PC-3 (cell line): ENCODE measurements at regions not wholly inside any gene's neighbourhood (a gene's known extent, or its start where the extent isn't known, plus 50 kb on each side); places are given as distances from the start of the nearest gene placed in this dataset.

Source experiments
- ATAC-seq: fragments of 200-7000 bp; cut with Tn5 transposase; 2 replicates; pipeline ENCODE4 v1.9.1; 2020; ENCODE audit warnings: mild to moderate bottlenecking, moderate library complexity
- BruUV-seq: library from RNA; stranded (reverse); fragments of 400-500 nt; replicated peaks from 2 replicates; lab custom pipeline; 2021; lab: Mats Ljungman, UMichigan
- CTCF ChIA-PET: fragments of 300-600 bp; sonication (Branson Sonifier 250); formaldehyde crosslinking; loops from one replicate; lab custom pipeline; 2022; ENCODE audit warnings: antibody characterized with exemption; lab: Charles Lee
- POLR2A ChIA-PET: fragments of 300-600 bp; sonication (Branson Sonifier 250); formaldehyde crosslinking; loops from one replicate; lab custom pipeline; 2022; ENCODE audit warnings: antibody characterized with exemption; ENCODE audit not compliant: unreplicated experiment; lab: Charles Lee
- DNase-seq: peaks from one replicate; pipeline ENCODE4 v3.0.0-alpha.2; 2015
- H2AFZ ChIP-seq: fragments of 300-600 bp; sonication (generic); 2 replicates; pipeline ENCODE4 v1.6.0; 2016; ENCODE audit warnings: antibody characterized with exemption, low read length
- H3F3A ChIP-seq: fragments of 300-600 bp; sonication (generic); one replicate; pipeline ENCODE4 v1.6.0; 2017; ENCODE audit warnings: antibody characterized with exemption, low read length, control low read depth, mild to moderate bottlenecking; ENCODE audit not compliant: unreplicated experiment
- H3K27ac ChIP-seq: fragments of 300-600 bp; sonication (generic); 2 replicates; pipeline ENCODE4 v1.5.1; 2016; ENCODE audit warnings: mild to moderate bottlenecking, low read length
- H3K27me3 ChIP-seq: fragments of 300-600 bp; sonication (generic); 2 replicates; pipeline ENCODE4 v1.6.1; 2016; ENCODE audit warnings: low read length, mixed read lengths
- H3K36me3 ChIP-seq: fragments of 300-600 bp; sonication (generic); 2 replicates; pipeline ENCODE4 v1.6.1; 2016; ENCODE audit warnings: low read depth, mixed run types, low read length, mixed read lengths
- H3K4me1 ChIP-seq: fragments of 300-600 bp; sonication (generic); 2 replicates; pipeline ENCODE4 v1.5.1; 2016; ENCODE audit warnings: low read length; ENCODE audit not compliant: insufficient read depth
- H3K4me2 ChIP-seq: fragments of 300-600 bp; sonication (generic); 2 replicates; pipeline ENCODE4 v1.6.0; 2016; ENCODE audit warnings: low read length
- H3K4me3 ChIP-seq: fragments of 300-600 bp; sonication (generic); 2 replicates; pipeline ENCODE4 v1.5.1; 2016; ENCODE audit warnings: mild to moderate bottlenecking, low read length, mixed read lengths
- H3K79me2 ChIP-seq: fragments of 300-600 bp; sonication (generic); 2 replicates; pipeline ENCODE4 v1.6.1; 2017; ENCODE audit warnings: low read length, mixed read lengths
- H3K9ac ChIP-seq: fragments of 300-600 bp; sonication (generic); 2 replicates; pipeline ENCODE4 v1.6.0; 2016; ENCODE audit warnings: mild to moderate bottlenecking, low read length
- H3K9me2 ChIP-seq: fragments of 300-600 bp; sonication (generic); replicated peaks from 2 replicates; pipeline ENCODE4 v1.6.1; 2016; ENCODE audit warnings: mixed run types, low read length, mixed read lengths
- H3K9me3 ChIP-seq: fragments of 300-600 bp; sonication (generic); 2 replicates; pipeline ENCODE4 v1.6.1; 2016; ENCODE audit warnings: low read length, mixed read lengths
- H4K20me1 ChIP-seq: fragments of 300-600 bp; sonication (generic); 2 replicates; pipeline ENCODE4 v1.6.1; 2016; ENCODE audit warnings: low read length, mixed read lengths
- CTCF ChIP-seq: fragments of 300-600 bp; sonication (generic); conservative IDR thresholded peaks from 2 replicates; pipeline ENCODE4 v1.5.1; 2017; ENCODE audit warnings: antibody characterized with exemption, low read depth, mild to moderate bottlenecking, low read length
- EZH2 ChIP-seq: fragments of 300-600 bp; sonication (generic); IDR thresholded peaks from one replicate; pipeline ENCODE4 v1.6.1; 2017; ENCODE audit warnings: antibody characterized with exemption, mild to moderate bottlenecking, low read length; ENCODE audit not compliant: unreplicated experiment
- EZH2phosphoT487 ChIP-seq: fragments of 300-600 bp; sonication (generic); IDR thresholded peaks from 2 replicates; pipeline ENCODE4 v1.6.1; 2018; ENCODE audit warnings: mild to moderate bottlenecking, antibody characterized with exemption, low read length, borderline replicate concordance
- intact Hi-C: fragments of 100-400 bp; cut with micrococcal nuclease; formaldehyde crosslinking; loops from 2 replicates; pipeline ENCODE4 v1.9.0; 2023

- intact Hi-C loops = no loop called here
- no TSS peak for BruUV-seq
- Histone ChIP-seq H3K4me2 (no peak overlapping the region), H3F3A (no peaks in the 10 kb centered on the region), H2AFZ (no peak overlapping the region), H3K4me1 (no peaks in the 10 kb centered on the region), H3K9me2 (no peaks in the 10 kb centered on the region), H3K9me3 (no peaks in the 10 kb centered on the region), H3K9ac (no peak overlapping the region), H3K27ac (no peak overlapping the region), H3K79me2 (no peaks in the 10 kb centered on the region), H3K27me3 (no peaks in the 10 kb centered on the region), H3K36me3 (no peaks in the 10 kb centered on the region), H3K4me3 (no peak overlapping the region), H4K20me1 (no peaks in the 10 kb centered on the region)
- TF ChIP-seq EZH2 = no peak
- ChIA-PET POLR2A (no interaction called here), CTCF (no interaction called here)
- DNase-seq = no peak
- no peak for ATAC-seq
These were observed 107.4 kb upstream of the KCNIP4 start for GRCh38 chr4:22055954-22056353.

- Histone ChIP-seq H3K9ac (no peak overlapping the region), H3K79me2 (no peaks in the 10 kb centered on the region), H3K27ac (no peak overlapping the region), H3K9me3 (no peaks in the 10 kb centered on the region), H4K20me1 (no peaks in the 10 kb centered on the region), H3K9me2 (no peaks in the 10 kb centered on the region), H3K4me3 (no peak overlapping the region), H2AFZ (no peak overlapping the region), H3K4me1 (no peaks in the 10 kb centered on the region), H3K36me3 (no peaks in the 10 kb centered on the region), H3F3A (no peaks in the 10 kb centered on the region), H3K4me2 (no peak overlapping the region), H3K27me3 (no peaks in the 10 kb centered on the region)
- BruUV-seq = no TSS peak
- POLR2A ChIA-PET = no interaction called here
- TF ChIP-seq EZH2phosphoT487 = no peak
- TF ChIP-seq CTCF = no peak
- CTCF ChIA-PET = no interaction called here
- no peak for ATAC-seq
- no peak for DNase-seq
- intact Hi-C loops = no loop called here
These were observed 103.5 kb upstream of the KCNIP4 start for GRCh38 chr4:22052076-22052475.

GRCh38 chr4:22048323-22048722, 99.8 kb upstream of the KCNIP4 start:
- no peaks in the 10 kb centered on the region for H3K9me2 ChIP-seq
- no peak overlapping the region for H3K9ac ChIP-seq
- no TSS peak for BruUV-seq
- CTCF ChIA-PET = no interaction called here
- POLR2A ChIA-PET = no interaction called here
- H3F3A ChIP-seq = no peaks in the 10 kb centered on the region
- intact Hi-C loops = no loop called here
- no peaks in the 10 kb centered on the region for H4K20me1 ChIP-seq
- no peak for TF ChIP-seq CTCF
- no peak for TF ChIP-seq EZH2phosphoT487
- no peak for TF ChIP-seq EZH2
- H3K4me1 ChIP-seq = peaks cover 3% of the 10 kb centered on the region; the same call in 1 of the 2 replicates
- no peaks in the 10 kb centered on the region for H3K79me2 ChIP-seq
- no peak overlapping the region for H2AFZ ChIP-seq
- DNase-seq (no peak), ATAC-seq (no peak)
- no peak overlapping the region for H3K4me3 ChIP-seq
- no peaks in the 10 kb centered on the region for H3K9me3 ChIP-seq
- no peak overlapping the region for H3K4me2 ChIP-seq
- no peak overlapping the region for H3K27ac ChIP-seq
- no peaks in the 10 kb centered on the region for H3K36me3 ChIP-seq
- no peaks in the 10 kb centered on the region for H3K27me3 ChIP-seq
